Hepatic stellate cell (primary cell): ENCODE measurements at regions not wholly inside any gene's neighbourhood (a gene's known extent, or its start where the extent isn't known, plus 50 kb on each side); places are given as distances from the start of the nearest gene placed in this dataset.

Experiments used
- DNase-seq: peaks from one replicate; pipeline ENCODE4 v3.0.0; 2011; ENCODE audit warnings: low spot score

DNA sequence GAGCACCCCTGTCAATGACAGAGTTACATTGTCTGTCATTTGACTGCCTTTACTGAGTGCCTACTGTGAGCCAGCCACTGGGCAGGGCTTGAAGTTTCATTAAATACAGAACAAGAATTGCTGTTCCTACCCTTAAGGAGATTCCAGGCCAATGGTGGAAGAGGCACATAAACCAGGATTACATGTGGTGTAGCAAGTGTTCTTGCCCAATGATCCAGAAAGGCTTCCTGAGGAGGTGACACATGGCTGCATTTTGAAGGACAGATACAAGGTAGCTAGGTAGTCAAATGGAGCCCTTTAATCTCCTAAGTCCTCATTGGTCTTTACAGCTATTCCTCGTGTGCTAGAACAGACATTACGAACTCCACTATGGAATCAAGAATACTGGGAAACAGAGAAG is 312.7 kb downstream of the ETAA1 start:
- no peak for DNase-seq

GRCh38 chr2:67712484-67712883 is 315.4 kb downstream of the ETAA1 start:
- DNase-seq = no peak

DNA sequence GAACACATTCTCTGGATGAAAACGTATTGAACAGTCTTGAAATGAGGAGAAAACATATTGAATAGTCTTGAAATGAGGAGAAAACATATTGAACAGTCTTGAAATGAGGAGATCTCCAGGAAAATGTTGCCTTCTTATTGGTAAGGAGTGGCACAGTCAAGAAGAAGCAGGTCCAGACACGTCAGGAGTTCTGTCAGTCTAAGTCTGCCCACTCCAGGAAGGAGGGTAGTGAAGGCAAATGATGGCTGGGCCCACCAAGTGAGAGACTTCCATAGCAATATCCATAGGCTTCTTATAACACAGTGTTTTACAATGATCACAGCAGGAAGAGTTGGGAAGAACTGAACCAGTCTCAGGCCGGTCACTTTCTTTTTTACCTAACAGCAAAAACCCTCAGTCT is 316.2 kb downstream of the ETAA1 start:
- DNase-seq = no peak

DNA sequence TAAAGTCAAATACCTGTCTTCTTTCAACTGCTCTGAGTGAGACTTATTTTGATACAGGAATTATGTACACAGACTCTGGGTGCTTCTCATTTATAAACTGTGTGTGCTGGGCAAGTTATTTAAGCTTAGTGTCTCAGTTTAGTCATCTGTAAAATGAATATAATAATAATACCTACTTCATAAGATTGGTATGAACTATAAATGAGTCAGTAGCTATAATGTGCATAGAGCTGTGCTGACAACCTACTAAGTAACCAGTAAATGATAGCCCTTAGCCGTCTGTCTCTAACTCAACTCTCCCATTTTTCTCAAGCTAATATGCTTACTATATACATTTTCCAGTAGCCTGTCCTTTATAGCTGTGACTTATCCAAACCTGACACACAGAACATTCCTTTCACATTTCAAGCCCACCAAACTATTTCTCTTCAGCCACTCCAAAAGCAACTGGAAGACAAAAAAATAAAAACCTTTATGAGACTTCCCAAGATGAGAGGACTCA is 319.8 kb downstream of the ETAA1 start:
- no peak for DNase-seq

GRCh38 chr2:67717692-67718091 is 320.6 kb downstream of the ETAA1 start:
- no peak for DNase-seq

GRCh38 chr2:67719351-67719750 is 322.2 kb downstream of the ETAA1 start:
- no peak for DNase-seq

GRCh38 chr2:67721516-67721915 is 324.4 kb downstream of the ETAA1 start:
- DNase-seq = no peak

GRCh38 chr2:67724261-67724660 is 327.1 kb downstream of the ETAA1 start:
- DNase-seq = no peak

DNA sequence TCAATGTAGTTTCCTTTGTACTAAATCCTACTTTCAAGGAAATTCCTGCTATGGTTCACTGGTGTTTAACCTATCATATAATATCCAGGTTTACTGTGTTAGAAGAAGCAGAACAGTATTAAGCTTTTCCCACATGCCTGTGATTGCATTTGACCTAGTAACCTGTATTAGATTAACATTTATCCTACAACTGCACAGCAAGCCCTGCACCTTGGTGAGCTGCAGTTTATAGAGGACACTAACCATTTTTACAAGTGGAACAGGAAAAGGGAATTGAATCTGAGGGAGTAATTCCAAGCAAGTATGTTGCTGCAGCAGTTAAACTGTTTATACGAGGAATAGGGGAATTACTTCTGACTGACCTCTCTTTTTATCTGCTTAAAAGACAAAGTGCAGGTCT is 328.6 kb downstream of the ETAA1 start:
- DNase-seq = no peak

DNA sequence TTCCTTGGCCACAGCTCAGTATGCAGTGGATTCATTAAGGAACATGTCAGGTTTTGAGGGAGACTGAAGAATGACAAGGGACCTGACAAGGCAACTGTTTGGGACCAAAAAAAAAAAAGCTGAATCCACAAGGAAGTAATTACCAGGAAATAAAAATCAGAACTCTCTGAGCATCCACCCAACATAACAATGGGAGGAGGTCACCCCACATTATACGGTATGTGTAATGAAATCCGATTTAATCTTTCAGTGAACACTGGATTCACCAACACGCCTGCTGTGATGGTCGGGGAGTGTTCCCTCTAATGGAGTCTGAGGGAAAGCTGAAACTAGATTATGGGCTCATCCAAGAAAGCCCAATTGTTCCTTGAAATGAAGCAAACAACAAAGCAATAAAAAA is 329.3 kb downstream of the ETAA1 start:
- DNase-seq = no peak

DNA sequence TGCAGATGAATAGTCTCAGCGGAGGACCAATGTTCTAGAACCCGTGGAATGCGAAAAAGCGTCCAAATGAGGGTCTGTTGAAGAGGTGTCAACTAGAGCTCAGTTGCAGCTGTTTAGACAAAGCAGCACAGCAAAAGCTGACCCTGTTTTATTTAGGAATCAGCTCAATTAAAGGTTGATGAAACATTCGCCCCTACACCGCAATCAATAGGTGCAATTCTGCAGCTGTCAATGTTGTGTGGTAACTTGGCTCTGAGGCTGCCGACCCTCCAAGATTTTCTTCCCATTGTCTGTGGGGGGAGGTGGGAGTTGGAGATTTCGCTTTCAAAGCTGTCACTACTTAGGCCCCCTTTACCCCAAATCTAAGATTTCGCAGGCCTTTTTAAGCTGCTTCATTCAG is 330.0 kb downstream of the ETAA1 start:
- no peak for DNase-seq

DNA sequence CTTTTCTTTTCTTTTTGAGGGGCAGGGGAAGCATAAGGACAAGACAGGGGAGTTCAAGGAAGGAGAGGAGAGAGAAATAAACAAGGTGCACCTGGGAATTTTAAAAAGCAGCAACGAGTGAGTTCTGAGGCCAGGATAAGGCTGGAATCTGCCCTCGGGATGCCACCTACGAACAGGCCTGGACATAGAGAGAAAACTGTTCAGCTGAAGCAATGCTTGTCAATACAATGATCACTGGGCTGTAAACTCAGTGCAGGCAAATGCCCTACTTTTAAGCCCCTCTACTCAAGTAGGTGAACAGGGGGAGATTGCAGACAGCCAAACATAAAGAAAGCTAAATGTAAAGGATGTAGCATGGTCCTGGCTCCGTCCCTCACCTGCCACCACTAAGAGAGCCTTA is 330.5 kb downstream of the ETAA1 start:
- DNase-seq = no peak

DNA sequence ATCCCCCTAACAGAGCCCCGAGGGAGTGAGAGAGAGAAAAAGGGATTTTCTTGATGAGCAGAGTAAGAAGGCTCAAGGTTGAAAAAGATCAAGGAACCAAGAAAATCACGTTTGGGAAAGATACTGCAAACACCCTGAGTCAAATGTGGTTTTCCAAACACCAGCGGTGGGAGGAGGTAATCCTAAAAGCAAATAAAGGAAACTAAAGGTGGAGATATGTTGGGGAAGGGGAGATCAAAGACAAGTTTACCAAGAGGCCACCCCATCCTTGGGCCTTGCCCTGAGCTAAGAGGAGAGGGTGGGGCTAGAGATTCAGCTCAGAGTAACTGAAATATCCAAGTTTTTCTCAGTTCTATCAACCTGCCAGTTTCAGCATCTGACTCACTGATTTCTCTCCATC is 332.3 kb downstream of the ETAA1 start:
- DNase-seq = no peak

GRCh38 chr2:67733517-67733916 is 329.3 kb downstream of the C1D start:
- DNase-seq = peak; percentile 19

DNA sequence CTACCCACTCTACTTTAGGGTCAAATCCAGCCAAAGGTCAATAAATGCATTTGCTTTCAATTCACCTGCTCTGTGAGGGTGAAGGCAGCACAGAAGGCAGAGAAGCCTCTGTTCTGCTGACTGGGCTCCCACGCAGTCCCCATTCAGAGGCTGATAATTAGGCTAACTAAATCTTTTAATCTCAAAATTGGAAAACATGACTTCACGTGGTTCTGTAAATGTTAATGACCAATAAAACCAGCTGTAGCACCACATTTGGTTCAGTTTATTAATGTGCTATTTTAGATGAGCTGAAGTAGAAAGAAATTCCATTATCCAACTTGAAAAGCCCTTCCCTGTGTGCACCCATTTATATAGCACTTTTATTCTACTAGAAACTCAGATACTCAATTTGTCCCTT is 310.6 kb downstream of the C1D start:
- DNase-seq = no peak

DNA sequence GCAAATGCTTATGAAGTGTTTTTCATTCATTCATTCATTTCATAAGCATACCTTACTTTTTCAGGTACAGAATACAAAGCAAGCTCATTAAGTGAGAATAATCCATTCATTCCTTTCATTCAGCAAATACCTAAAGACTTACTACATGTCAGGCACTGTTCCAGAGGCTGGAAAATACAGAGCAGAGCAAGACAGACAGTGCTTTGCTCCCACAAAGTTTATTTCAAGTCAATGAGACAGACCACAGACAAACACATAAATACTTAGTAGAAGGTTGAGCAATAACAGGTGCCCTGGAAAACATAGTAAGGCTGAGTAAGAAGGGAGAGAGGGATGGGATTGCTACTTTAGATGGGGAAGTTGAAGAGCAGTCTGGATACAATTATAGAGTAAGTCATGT is 309.8 kb downstream of the C1D start:
- peak; percentile 8 for DNase-seq

- no peak for DNase-seq
These were observed 307.5 kb downstream of the C1D start for GRCh38 chr2:67755156-67755882.

DNA sequence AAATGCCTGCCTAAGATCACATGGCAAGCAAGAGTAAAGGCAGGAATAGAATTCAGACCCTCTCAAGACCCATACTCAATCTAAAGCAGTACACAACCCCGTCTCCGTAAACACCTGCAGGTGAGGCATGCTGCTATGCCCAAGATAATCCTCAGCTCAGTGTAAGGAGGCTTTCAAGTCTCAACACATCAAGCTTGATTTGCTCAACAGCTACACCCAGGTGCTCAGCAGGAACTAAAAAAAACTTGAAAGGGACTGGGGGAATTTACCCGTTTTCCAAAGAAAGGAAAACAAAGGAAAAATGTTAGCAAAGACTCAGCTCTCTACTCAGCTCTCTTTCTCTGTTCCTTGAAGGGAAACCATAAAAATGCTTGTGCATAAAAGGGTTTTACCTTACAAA is 301.8 kb downstream of the C1D start:
- DNase-seq = no peak

DNA sequence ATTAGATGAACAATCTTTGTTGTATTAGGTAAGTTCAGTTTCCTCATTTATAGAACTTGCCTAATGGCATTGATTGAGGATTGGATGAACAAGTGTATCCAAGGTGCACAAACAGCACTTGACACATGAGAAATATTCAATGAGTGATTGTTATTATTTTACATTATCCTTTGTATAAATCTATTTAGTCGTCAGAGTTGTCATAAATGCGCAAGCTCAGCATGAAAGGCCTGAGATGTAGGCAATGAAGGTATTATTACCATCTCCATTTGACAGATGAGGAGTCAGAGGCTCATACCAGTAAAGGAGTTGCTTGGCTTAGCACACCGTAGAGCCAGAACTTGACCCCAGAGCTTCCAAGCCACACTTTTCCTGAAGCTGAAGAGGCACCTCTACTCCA is 291.4 kb downstream of the C1D start:
- DNase-seq = no peak

- no peak for DNase-seq
These were observed 290.3 kb downstream of the C1D start for GRCh38 chr2:67772216-67773170.

GRCh38 chr2:67773851-67774250 is 289.0 kb downstream of the C1D start:
- no peak for DNase-seq

GRCh38 chr2:67776276-67776675 is 286.5 kb downstream of the C1D start:
- DNase-seq = peak; percentile 2

DNA sequence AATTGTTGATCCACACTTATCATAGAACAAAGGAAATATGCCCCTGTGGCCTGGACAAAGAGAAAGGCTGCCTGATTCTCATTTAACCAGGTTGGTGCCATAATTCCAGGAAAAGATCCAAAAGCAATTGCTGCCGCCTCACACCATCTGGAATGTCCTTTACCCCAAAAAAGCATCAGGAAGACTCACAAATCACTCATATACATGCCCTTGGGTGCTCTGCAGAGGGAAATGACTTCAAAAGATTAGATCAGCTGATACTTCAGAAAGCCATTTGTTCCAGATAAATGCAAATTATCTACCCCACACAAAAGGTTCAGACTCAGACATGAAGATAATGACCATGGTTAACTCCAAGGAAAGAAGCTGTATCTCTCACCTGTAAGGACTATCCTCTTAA is 285.8 kb downstream of the C1D start:
- DNase-seq = no peak
